ENCODE measurements at regions not wholly inside any gene's neighbourhood (a gene's known extent, or its start where the extent isn't known, plus 50 kb on each side); places are given as distances from the start of the nearest gene placed in this dataset.

DNA sequence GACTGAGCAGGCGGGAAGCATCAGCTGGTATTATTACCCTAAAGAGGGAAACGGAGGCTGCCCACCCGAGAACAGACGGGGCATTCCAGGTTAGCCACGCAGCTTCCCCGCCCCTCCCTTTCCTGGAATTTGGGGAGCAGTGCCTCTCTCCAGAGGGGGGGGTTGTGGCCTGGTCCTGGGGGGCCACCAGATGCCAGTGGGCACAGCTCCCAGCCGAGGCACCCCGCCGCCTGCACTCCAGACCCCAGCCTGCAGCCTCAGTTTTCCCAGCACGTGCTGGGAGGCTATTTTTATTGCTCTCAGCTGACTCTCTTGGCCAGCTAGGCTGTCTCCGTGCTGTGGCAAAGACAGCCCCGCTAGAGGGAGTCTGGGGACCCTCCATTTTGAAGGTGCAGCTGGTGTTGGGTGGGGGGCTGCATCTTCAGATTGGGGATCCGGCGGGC, 62.7 kb upstream of the GSE1 start:
- no peak overlapping the region for H3K27ac Mint-ChIP-seq (ENCODE audit: unreplicated experiment)
- peaks cover 12% of the 10 kb centered on the region for H3K4me1 Mint-ChIP-seq (ENCODE audit: unreplicated experiment)
- TF ChIP-seq, protein P1, sequence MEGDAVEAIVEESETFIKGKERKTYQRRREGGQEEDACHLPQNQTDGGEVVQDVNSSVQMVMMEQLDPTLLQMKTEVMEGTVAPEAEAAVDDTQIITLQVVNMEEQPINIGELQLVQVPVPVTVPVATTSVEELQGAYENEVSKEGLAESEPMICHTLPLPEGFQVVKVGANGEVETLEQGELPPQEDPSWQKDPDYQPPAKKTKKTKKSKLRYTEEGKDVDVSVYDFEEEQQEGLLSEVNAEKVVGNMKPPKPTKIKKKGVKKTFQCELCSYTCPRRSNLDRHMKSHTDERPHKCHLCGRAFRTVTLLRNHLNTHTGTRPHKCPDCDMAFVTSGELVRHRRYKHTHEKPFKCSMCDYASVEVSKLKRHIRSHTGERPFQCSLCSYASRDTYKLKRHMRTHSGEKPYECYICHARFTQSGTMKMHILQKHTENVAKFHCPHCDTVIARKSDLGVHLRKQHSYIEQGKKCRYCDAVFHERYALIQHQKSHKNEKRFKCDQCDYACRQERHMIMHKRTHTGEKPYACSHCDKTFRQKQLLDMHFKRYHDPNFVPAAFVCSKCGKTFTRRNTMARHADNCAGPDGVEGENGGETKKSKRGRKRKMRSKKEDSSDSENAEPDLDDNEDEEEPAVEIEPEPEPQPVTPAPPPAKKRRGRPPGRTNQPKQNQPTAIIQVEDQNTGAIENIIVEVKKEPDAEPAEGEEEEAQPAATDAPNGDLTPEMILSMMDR (IDR thresholded peaks at IDR 0.05; ENCODE audit: unreplicated experiment) = no peak
- no peak overlapping the region for H3K4me3 Mint-ChIP-seq (ENCODE audit: unreplicated experiment)
- no peaks in the 10 kb centered on the region for H3K9me3 Mint-ChIP-seq (ENCODE audit: unreplicated experiment)
- DNase-seq (ENCODE audit: low spot score) = no peak
- peaks cover 11% of the 10 kb centered on the region for H3K27me3 Mint-ChIP-seq (ENCODE audit: unreplicated experiment)
- H3K36me3 Mint-ChIP-seq (ENCODE audit: low read depth, unreplicated experiment) = no peaks in the 10 kb centered on the region

DNA sequence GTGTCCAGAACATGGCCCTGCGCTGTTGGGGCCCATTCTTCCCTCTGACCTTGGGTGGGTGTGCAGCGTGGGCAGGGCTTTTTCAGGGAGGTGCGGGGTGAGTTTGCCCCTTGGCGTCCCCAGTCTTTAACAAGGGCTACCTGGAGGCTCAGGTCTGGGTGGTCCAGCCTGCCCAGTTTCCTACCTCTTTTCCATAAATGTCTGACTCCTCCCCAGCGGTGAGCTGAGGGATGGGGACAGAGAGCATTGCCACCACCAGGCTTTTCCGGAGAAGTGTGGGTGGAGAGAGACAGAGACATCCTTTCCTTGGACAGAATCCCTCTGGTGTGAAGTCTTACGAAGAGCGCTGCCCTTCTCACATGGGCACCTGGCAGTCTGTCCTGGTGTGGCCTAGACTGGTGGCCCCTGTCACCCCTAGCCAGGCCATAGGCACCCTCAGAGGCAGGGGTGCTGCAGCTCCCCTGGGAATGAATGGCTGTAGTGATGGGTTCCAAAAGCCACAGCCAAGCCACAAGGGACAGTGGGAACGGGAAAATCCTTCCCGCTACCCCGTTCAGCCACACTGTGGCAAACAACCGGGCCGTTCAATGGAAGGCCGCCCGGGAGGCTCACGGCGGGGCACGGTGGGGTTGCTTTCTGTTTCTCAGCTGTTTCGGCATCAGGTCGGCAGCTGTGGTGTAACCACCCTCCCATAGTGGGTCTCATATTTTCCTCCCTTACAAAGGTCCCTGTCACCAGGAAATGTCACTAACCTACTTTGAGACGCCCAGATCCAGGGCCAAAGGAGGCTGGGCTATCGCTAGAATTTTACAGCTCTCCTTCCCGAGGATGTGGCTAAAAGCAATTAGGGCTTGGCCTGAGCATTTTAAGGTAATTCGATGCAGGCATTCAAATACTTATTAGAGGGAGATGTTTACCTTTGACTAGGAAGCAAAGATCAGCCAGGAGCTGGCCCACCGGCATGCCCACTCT, 61.9 kb upstream of the GSE1 start:
- Mint-ChIP-seq H3K4me1 (ENCODE audit: unreplicated experiment) (peaks cover 19% of the 10 kb centered on the region), H3K36me3 (ENCODE audit: low read depth, unreplicated experiment) (no peaks in the 10 kb centered on the region), H3K4me3 (ENCODE audit: unreplicated experiment) (peak overlapping the region; percentile 27), H3K27me3 (ENCODE audit: unreplicated experiment) (peaks cover 14% of the 10 kb centered on the region), H3K27ac (ENCODE audit: unreplicated experiment) (no peak overlapping the region), H3K9me3 (ENCODE audit: unreplicated experiment) (no peaks in the 10 kb centered on the region)
- no peak for DNase-seq (ENCODE audit: low spot score)
- TF ChIP-seq, protein P1 (IDR thresholded peaks at IDR 0.05; ENCODE audit: unreplicated experiment) = no peak

DNA sequence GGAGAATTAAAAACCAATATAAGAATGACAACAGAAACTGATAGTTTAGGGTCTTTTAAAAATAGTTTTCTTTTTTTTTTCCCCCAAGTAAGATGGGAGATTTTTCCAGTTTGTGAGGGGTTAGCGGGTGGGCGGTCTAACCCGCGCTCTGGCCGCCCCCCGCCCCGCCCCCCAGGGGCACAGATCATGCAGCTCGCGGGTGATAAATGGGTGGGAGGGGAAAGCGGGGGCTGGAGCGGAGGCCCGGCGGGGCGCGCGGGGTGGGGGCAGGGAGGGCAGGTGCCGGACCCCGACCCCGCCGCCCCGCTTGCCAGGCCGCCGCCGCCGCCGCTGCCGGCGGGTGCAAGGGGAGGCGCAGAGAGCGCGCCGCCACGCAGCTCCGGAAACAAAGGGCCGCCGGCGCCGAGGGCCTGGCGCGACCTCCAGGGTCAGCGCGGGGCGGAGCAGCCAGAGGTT, 60.1 kb upstream of the GSE1 start:
- Mint-ChIP-seq H3K27me3 (ENCODE audit: unreplicated experiment) (peaks cover 19% of the 10 kb centered on the region), H3K9me3 (ENCODE audit: unreplicated experiment) (no peaks in the 10 kb centered on the region), H3K36me3 (ENCODE audit: low read depth, unreplicated experiment) (no peaks in the 10 kb centered on the region), H3K27ac (ENCODE audit: unreplicated experiment) (peak overlapping the region; percentile 57), H3K4me1 (ENCODE audit: unreplicated experiment) (peaks cover 27% of the 10 kb centered on the region), H3K4me3 (ENCODE audit: unreplicated experiment) (peak overlapping the region; percentile 90)
- DNase-seq (ENCODE audit: low spot score) = peak; percentile 74
- TF ChIP-seq, protein P1 (IDR thresholded peaks at IDR 0.05; ENCODE audit: unreplicated experiment) = no peak

DNA sequence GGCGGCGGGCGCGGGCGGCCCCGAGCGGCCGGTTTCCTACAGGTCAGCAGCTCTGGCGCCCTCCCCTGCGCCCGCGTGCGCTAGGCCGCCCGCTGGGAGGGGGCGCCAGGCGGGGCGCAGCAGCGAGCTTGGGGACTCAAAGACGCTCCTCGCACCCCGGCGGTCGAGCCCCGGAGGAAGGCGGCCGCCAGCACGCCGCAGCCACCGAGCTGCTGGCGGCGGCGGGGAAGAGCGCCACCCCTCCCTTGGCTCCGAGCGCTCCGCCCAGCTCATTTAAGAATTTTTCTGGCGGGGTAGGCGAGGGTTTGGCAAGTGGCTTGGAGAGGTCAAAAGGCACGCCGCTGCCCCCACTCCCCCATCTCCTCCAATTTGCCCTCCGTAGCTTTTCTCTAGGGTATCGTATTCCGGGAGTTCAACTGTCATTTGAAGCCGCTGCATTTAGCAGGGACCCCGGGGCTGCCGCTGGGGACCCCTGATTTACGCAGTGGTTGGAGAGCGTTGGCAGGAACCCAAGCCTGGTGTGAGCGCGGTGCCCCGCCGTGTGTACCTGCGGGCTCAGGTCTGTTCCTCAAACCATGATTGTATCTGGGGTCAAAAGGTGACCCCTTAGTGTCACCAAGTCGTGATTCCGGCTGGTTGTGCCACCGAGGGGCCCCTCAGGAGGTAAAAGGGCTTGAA, 59.5 kb upstream of the GSE1 start:
- H3K27me3 Mint-ChIP-seq (ENCODE audit: unreplicated experiment) = peaks cover 19% of the 10 kb centered on the region
- DNase-seq (ENCODE audit: low spot score) = no peak
- H3K4me1 Mint-ChIP-seq (ENCODE audit: unreplicated experiment) = peaks cover 31% of the 10 kb centered on the region
- TF ChIP-seq, protein P1 (IDR thresholded peaks at IDR 0.05; ENCODE audit: unreplicated experiment) = no peak
- no peak overlapping the region for H3K27ac Mint-ChIP-seq (ENCODE audit: unreplicated experiment)
- H3K9me3 Mint-ChIP-seq (ENCODE audit: unreplicated experiment) = no peaks in the 10 kb centered on the region
- peak overlapping the region; percentile 94 for H3K4me3 Mint-ChIP-seq (ENCODE audit: unreplicated experiment)
- H3K36me3 Mint-ChIP-seq (ENCODE audit: low read depth, unreplicated experiment) = no peaks in the 10 kb centered on the region

Measured in endothelial cell (in vitro differentiated cells).